Ovary (tissue), 7 donors: ENCODE measurements at regions not wholly inside any gene's neighbourhood (a gene's known extent, or its start where the extent isn't known, plus 50 kb on each side); places are given as distances from the start of the nearest gene placed in this dataset.
"Not testable (repeated sequence)": the region's sequence is repeated elsewhere in the genome, so short reads cannot be mapped to it uniquely, and the experiment has no call there.

Source experiments
- DNase-seq, 5 donors: peaks; one replicate each; pipeline ENCODE4 v3.0.0-alpha.2; 2019 to 2020
- H3K27ac ChIP-seq, 2 donors: fragments of 200-600 bp; one replicate each; pipeline versions ENCODE4 v1.5.1 to v1.8.0; 2019 to 2022
- H3K27me3 ChIP-seq: fragments of 200-600 bp; one replicate; pipeline ENCODE4 v1.8.0; 2022
- H3K36me3 ChIP-seq: fragments of 200-600 bp; sonication (generic); one replicate; pipeline ENCODE4 v1.5.1; 2019
- H3K4me1 ChIP-seq: one replicate; pipeline ENCODE4 v1.8.1; 2013; ENCODE audit warnings: mild to moderate bottlenecking, moderate library complexity; ENCODE audit not compliant: insufficient read depth
- H3K4me3 ChIP-seq: fragments of 200-600 bp; sonication (generic); one replicate; pipeline ENCODE4 v1.5.1; 2017
- H3K9me3 ChIP-seq, 2 donors: fragments of 200-600 bp in 1 of 2; sonication (generic) in 1 of 2; one replicate each; pipeline versions ENCODE4 v1.5.1 to v1.8.1; 2013 to 2019; ENCODE audit warnings: mild to moderate bottlenecking in 1 of 2, moderate library complexity in 1 of 2
- EP300 ChIP-seq: sonication (generic); formaldehyde crosslinking; IDR thresholded peaks from one replicate; pipeline ENCODE4 v1.6.1; 2017; ENCODE audit warnings: antibody characterized with exemption
- POLR2A ChIP-seq: fragments of 450-650 bp; IDR thresholded peaks from one replicate; pipeline ENCODE4 v1.6.1; 2017; ENCODE audit warnings: antibody characterized with exemption, mild to moderate bottlenecking, moderate library complexity
- WGBS, 3 donors: extraction: QIAGEN DNeasy Blood & Tissue Kit in 1 of 3; methylation state at CpG; one replicate each; pipeline versions ENCODE4 v1.1.5 to v1.1.7; 2013 to 2017; 5-methylcytosine and 5-hydroxymethylcytosine counted together
- intact Hi-C, 4 donors: fragments of 100-400 bp; cut with DNase I; formaldehyde crosslinking; loops; one replicate each; pipeline versions ENCODE4 v1.11.0 to v1.15.1; 2022 to 2023
- TF ChIP-seq, protein P1 (sequence below), 3 donors: fragments of 450-650 bp in 2 of 3; fragments of 200-600 bp in 1 of 3; IDR thresholded peaks; one replicate each; pipeline versions ENCODE4 v1.5.1 to v1.8.0; 2016 to 2022; ENCODE audit warnings: antibody characterized with exemption in 3 of 3, mild to moderate bottlenecking in 1 of 3
- donor health status: DM: no; HTN: no; CAD: no; lungs with moderate emphysema.
- donor health status: DM: no; HTN: no; CAD: no.
- donor health status: Bipolar disorder and iron deficiency.
- donor health status: DM: no; HTN: no; CAD: no.
- donor health status: DM: yes; HTN: yes; CAD: no.

DNA sequence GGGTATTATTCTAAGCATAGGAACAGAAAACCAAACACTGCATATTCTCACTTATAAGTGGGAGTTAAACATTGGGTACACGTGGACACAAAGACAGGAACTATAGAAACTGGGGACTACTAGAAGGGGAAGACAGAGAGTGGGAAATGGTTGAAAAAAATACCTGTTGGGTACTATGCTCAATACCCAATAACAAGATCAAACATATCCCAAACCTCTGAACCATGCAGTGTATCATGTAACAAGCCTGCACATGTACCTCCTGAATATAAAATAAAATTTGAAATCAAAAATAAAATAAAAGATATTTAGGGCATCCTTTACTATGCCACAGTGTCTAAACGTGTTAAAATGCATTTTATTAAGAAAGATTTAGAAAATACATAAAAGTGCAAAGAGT, 221.0 kb upstream of the TFPI start:
- no peak for DNase-seq
- no peaks in the 10 kb centered on the region for H3K9me3 ChIP-seq
- WGBS, 3 donors: 72 to 79% (median 77%) methylated on average over 2 of the region's 2 CpGs
- intact Hi-C loops: no loop called here
- no peaks in the 10 kb centered on the region for H3K36me3 ChIP-seq
- no peaks in the 10 kb centered on the region for H3K4me1 ChIP-seq
- H3K27ac ChIP-seq: no peak overlapping the region
- H3K4me3 ChIP-seq: no peak overlapping the region
- no peaks in the 10 kb centered on the region for H3K27me3 ChIP-seq
- no peak for TF ChIP-seq EP300
- no peak for TF ChIP-seq POLR2A
- TF ChIP-seq, protein P1, sequence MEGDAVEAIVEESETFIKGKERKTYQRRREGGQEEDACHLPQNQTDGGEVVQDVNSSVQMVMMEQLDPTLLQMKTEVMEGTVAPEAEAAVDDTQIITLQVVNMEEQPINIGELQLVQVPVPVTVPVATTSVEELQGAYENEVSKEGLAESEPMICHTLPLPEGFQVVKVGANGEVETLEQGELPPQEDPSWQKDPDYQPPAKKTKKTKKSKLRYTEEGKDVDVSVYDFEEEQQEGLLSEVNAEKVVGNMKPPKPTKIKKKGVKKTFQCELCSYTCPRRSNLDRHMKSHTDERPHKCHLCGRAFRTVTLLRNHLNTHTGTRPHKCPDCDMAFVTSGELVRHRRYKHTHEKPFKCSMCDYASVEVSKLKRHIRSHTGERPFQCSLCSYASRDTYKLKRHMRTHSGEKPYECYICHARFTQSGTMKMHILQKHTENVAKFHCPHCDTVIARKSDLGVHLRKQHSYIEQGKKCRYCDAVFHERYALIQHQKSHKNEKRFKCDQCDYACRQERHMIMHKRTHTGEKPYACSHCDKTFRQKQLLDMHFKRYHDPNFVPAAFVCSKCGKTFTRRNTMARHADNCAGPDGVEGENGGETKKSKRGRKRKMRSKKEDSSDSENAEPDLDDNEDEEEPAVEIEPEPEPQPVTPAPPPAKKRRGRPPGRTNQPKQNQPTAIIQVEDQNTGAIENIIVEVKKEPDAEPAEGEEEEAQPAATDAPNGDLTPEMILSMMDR (IDR thresholded peaks at IDR 0.05): no peak

GRCh38 chr2:187775651-187776050, 221.4 kb upstream of the TFPI start:
- TF ChIP-seq, protein P1 (IDR thresholded peaks at IDR 0.05): no peak
- no peak for TF ChIP-seq EP300
- TF ChIP-seq POLR2A: no peak
- Histone ChIP-seq H3K9me3 (no peaks in the 10 kb centered on the region), H3K36me3 (no peaks in the 10 kb centered on the region), H3K27me3 (no peaks in the 10 kb centered on the region), H3K4me1 (no peaks in the 10 kb centered on the region), H3K4me3 (no peak overlapping the region), H3K27ac (no peak overlapping the region)
- no peak for DNase-seq
- 72 to 91% (median 84%) methylated on average over 1 of the region's 1 CpG for WGBS, 3 donors
- intact Hi-C loops: no loop called here

DNA sequence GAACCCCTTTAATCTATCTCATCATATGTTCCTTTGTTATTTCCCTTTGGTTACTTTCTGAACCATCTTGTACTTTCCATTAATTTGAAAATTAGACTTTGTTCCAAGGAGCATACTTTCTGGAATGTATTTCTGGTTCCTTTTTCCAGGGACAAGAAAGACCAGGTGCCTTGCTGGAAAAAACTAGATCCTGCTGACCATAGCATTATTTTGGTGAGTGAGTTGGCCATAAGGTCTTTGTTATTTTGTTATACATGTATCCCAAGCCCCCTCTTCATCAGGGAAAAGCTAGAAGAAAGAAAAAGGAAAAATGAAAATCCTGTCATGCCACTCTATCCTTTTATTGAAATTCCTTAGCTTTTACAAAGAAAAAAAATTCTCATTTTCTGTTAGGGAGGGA, 228.1 kb upstream of the TFPI start:
- intact Hi-C loops: no loop called here
- Histone ChIP-seq H3K4me1 (no peaks in the 10 kb centered on the region), H3K27ac (no peak overlapping the region), H3K4me3 (no peak overlapping the region), H3K36me3 (no peaks in the 10 kb centered on the region), H3K27me3 (no peaks in the 10 kb centered on the region), H3K9me3 (no peaks in the 10 kb centered on the region)
- no peak for TF ChIP-seq EP300
- TF ChIP-seq POLR2A: no peak
- TF ChIP-seq, protein P1 (IDR thresholded peaks at IDR 0.05): no peak
- DNase-seq: no peak

DNA sequence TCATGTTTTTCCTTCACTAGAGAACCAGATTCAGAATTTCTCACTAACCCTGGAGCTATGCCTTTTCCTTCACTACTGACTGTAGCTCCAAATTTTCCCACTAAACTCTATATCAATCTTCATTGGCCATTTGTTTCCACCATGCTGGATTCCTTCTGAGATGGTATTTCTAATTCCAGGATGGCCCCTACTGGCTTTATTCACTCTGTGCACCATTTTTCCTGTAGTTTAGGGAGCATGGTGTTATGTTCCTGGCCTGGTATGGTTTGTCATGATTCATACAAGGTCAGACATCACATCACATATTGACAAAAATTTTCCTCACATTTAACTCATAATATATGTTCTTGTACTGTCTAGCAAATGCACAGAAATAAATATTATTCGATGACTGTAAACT, 229.2 kb upstream of the TFPI start:
- intact Hi-C loops: no loop called here

GRCh38 chr2:187784138-187784537, 229.9 kb upstream of the TFPI start:
- intact Hi-C loops, H3K27me3 ChIP-seq, H3K9me3 ChIP-seq, H3K27ac ChIP-seq, DNase-seq, H3K36me3 ChIP-seq, H3K4me3 ChIP-seq, H3K4me1 ChIP-seq: not testable (repeated sequence)
- 61 to 63% (median 62%) methylated on average over 3 of the region's 3 CpGs for WGBS, 3 donors

More for the DNA sequence above, 229.2 kb upstream of the TFPI start:
- WGBS, 3 donors: 91 to 97% (median 95%) methylated on average over 1 of the region's 1 CpG
- TF ChIP-seq POLR2A (no peak), EP300 (no peak)
- TF ChIP-seq, protein P1 (IDR thresholded peaks at IDR 0.05): no peak
- Histone ChIP-seq H3K36me3 (no peaks in the 10 kb centered on the region), H3K9me3 (no peaks in the 10 kb centered on the region), H3K27ac (no peak overlapping the region), H3K27me3 (no peaks in the 10 kb centered on the region), H3K4me3 (no peak overlapping the region), H3K4me1 (no peaks in the 10 kb centered on the region)
- DNase-seq: no peak
